Small intestine (tissue), 7 donors: ENCODE measurements at regions not wholly inside any gene's neighbourhood (a gene's known extent, or its start where the extent isn't known, plus 50 kb on each side); places are given as distances from the start of the nearest gene placed in this dataset.

Experiments
- DNase-seq, 2 donors: peaks; one replicate each; pipeline versions ENCODE4 v3.0.0 to v3.0.0-alpha.2; 2013
- FAIRE-seq: peaks from 2 replicates; lab custom pipeline; 2012; peaks lifted over from hg19 to GRCh38; lab: Jason Lieb, UNC
- H3K27ac ChIP-seq, 3 donors: one replicate each; pipeline ENCODE4 v1.5.1; 2013; ENCODE audit warnings: low read length in 2 of 3, mild to moderate bottlenecking in 2 of 3, control low read depth in 1 of 3, inconsistent platforms in 1 of 3, low read depth in 1 of 3, moderate library complexity in 1 of 3
- H3K27me3 ChIP-seq, 3 donors: one replicate each; pipeline ENCODE4 v1.6.1; 2013; ENCODE audit warnings: low read length in 3 of 3, inconsistent platforms in 1 of 3; ENCODE audit not compliant: control insufficient read depth in 3 of 3, insufficient read depth in 3 of 3
- H3K36me3 ChIP-seq, 3 donors: one replicate each; pipeline ENCODE4 v1.6.1; 2013; ENCODE audit warnings: low read length in 3 of 3, inconsistent platforms in 1 of 3, low read depth in 1 of 3, mild to moderate bottlenecking in 1 of 3, moderate library complexity in 1 of 3; ENCODE audit not compliant: control insufficient read depth in 3 of 3, insufficient read depth in 2 of 3
- H3K4me1 ChIP-seq, 3 donors: one replicate each; pipeline ENCODE4 v1.6.1; 2013; ENCODE audit warnings: low read length in 2 of 3, inconsistent platforms in 1 of 3, low read depth in 1 of 3, mild to moderate bottlenecking in 1 of 3, moderate library complexity in 1 of 3; ENCODE audit not compliant: control insufficient read depth in 3 of 3, insufficient read depth in 2 of 3
- H3K4me3 ChIP-seq, 3 donors: one replicate each; pipeline ENCODE4 v1.5.1; 2013; ENCODE audit warnings: low read length in 3 of 3, control low read depth in 1 of 3, inconsistent platforms in 1 of 3, low read depth in 1 of 3, mild to moderate bottlenecking in 1 of 3, moderate library complexity in 1 of 3
- H3K9me3 ChIP-seq, 2 donors: one replicate each; pipeline ENCODE4 v1.6.1; 2013; ENCODE audit warnings: low read depth in 1 of 2, low read length in 1 of 2; ENCODE audit not compliant: control insufficient read depth in 2 of 2, insufficient read depth in 1 of 2
- WGBS, 3 donors: extraction: QIAGEN DNeasy Blood & Tissue Kit; methylation state at CpG; one replicate each; pipeline ENCODE4 v1.1.7; 2013; 5-methylcytosine and 5-hydroxymethylcytosine counted together
- donor health status: healthy with polysubstance abuse.
- donor health status: control.
- donor health status: control.
- donor health status: Bipolar disorder and iron deficiency.
- donor health status: healthy.

DNA sequence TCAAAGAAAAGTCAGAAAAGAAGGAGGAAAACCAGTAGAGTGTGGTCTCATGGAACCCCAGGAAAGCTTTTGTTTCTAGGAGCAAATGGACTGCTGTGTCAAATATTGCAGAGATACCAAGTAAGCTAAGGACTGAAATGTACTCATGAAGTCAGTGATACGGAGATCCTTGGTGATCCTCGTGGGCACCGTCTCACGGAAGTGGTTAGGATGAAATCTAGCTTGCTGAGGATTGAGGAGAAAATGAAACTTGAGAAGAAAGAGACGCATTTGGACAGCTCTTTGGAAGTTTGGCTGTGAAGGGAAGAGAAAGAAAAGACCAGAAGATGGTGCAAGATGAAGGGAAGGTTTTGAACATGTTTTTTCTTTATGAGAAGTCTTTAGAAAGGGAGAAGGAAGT, 104.0 kb upstream of the CCND2 start:
- H3K4me3 ChIP-seq, result no peak overlapping the region
- H3K4me1 ChIP-seq, result peaks cover 0 to 8% (median 0%) of the 10 kb centered on the region in 3 donors
- no peaks in the 10 kb centered on the region for H3K9me3 ChIP-seq
- H3K27ac ChIP-seq, result no peak overlapping the region
- no peak for FAIRE-seq
- 74 to 77% (median 74%) methylated on average over 5 of the region's 5 CpGs for WGBS, 3 donors
- DNase-seq, result no peak
- no peaks in the 10 kb centered on the region for H3K36me3 ChIP-seq
- no peaks in the 10 kb centered on the region for H3K27me3 ChIP-seq

DNA sequence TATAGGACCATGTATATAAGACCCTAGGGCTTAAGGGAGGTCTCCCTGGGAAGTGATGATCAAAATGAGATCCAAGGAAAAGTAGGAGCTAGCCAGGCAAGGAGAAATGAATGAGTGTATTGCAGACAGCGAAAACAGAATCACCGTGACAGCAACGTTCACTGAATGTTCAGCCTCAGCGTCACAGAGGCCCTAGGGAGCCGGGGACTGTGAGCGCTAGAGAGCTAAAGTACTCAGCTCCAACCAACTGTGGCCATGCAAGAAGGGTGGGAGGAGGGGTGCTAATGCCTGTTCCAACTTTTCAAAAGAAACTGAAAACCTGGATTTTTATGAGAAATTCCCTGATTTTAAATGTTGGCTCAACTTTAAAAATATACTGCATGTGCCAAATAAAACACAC, 105.5 kb upstream of the CCND2 start:
- Histone ChIP-seq H3K36me3 (no peaks in the 10 kb centered on the region), H3K4me1 (peaks cover 0 to 8% (median 0%) of the 10 kb centered on the region in 3 donors), H3K27me3 (no peaks in the 10 kb centered on the region), H3K27ac (no peak overlapping the region), H3K9me3 (no peaks in the 10 kb centered on the region), H3K4me3 (no peak overlapping the region)
- no peak for DNase-seq
- no peak for FAIRE-seq
- 85 to 94% (median 93%) methylated on average over 6 of the region's 6 CpGs for WGBS, 3 donors

DNA sequence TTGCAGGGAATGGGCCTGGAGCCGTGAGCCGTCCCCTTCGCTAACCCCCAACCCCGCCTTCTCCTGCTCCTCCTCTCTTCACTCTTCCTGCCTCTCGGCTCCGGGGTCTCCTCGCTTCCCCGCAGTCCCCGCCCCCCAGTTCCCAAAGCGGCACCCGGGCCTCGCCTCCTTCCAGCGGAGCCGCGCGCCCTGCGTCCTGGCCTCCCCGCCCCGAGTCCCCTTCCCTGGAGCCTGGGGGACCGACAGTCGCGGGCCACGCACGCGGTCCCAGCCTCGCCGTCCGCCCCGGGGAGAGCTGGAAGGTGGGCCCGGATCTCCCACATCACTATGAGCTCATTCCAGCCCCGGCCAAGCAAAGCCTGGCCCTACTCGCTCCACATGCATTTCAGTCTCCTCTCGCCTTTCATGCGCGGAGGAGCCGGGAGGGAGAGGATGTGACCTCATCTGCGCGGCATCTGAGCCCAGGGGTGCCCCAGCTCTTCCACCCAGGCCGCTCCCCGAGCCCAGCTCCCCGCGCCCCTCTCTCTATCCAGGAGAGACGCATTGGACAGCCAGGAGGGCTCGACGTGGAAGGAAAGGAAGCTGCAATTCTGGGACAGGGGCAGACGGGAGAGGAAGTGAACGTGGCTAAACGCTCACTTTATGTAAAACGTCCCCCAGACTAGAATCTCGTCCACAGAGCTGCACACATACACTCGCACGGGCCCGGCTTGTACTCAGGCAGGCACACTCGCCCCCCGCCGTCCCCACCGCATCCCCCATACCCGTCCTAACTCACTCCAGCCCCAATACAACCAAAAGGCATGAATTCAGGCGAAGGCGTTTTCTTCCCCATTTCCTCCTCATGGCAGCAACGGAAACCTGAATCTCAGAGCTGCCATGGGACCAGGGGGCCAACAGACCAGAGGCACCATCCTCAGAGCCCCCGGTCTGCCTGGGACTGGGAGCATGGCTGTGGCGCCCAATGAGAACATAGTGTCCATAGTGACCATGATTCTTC, 108.7 kb upstream of the CCND2 start:
- Histone ChIP-seq H3K9me3 (no peaks in the 10 kb centered on the region), H3K4me3 (peak overlapping the region; percentile 36 to 47 (median 44)), H3K4me1 (peaks cover 0 to 8% (median 0%) of the 10 kb centered on the region in 3 donors)

DNA sequence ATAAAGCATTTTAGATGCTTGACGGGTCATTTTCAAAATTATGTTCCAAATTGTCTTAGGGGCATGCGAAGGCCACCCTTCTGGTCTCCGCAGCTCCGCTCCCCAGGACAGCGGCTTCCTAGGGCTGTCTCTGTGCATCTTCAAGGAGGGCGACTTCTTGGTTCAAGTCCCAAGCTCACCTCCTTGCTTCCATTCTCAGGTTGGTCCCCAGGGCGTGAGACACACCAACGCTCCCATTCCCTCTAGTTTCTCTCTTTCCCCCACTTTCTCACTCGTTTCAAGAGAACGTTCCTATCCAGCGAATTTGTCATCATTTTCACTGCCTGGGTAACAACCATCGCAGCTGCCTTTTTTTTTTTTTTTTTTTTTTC, 109.4 kb upstream of the CCND2 start:
- H3K4me1 ChIP-seq, result peaks cover 0 to 8% (median 0%) of the 10 kb centered on the region in 3 donors
- no peaks in the 10 kb centered on the region for H3K9me3 ChIP-seq
- H3K27ac ChIP-seq, result peak overlapping the region in 1 of 3 donors; percentile 75
- H3K36me3 ChIP-seq, result no peaks in the 10 kb centered on the region
- peak overlapping the region in 2 of 3 donors; percentile 36 to 47 for H3K4me3 ChIP-seq
- no peak for FAIRE-seq
- 52 to 60% (median 54%) methylated on average over 11 to 12 of the region's 12 CpGs for WGBS, 3 donors
- DNase-seq, result no peak
- H3K27me3 ChIP-seq, result no peaks in the 10 kb centered on the region

More for the DNA sequence above, 108.7 kb upstream of the CCND2 start:
- H3K27me3 ChIP-seq, result no peaks in the 10 kb centered on the region
- peak overlapping the region in 2 of 3 donors; percentile 75 to 86 for H3K27ac ChIP-seq
- FAIRE-seq (no peak), DNase-seq (peak; percentile 55 to 89)
- WGBS, 3 donors, result 10 to 14% (median 12%) methylated on average over 62 to 63 of the region's 63 CpGs
- H3K36me3 ChIP-seq, result no peaks in the 10 kb centered on the region

DNA sequence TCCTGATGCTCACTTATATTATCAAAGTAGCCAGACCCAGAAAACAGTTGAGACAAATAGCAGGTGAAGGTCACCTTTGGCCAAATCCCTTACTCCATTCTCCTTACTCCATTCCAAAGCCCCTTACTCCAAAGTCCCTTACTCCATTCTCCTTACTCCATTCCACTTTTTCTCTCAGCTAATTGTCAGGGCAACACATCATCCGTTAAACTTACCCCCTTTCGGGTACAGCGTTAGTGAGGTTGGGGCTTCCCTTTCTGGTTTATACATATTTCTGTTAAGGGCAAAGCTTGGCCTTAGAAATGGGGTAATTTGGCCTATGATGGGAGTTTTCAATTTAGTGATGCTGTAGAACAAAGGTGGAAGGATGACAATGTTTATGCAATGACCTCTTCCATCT, 111.8 kb upstream of the CCND2 start:
- Histone ChIP-seq H3K27me3 (no peaks in the 10 kb centered on the region), H3K9me3 (no peaks in the 10 kb centered on the region), H3K4me3 (no peak overlapping the region), H3K27ac (no peak overlapping the region), H3K4me1 (peaks cover 0 to 8% (median 0%) of the 10 kb centered on the region in 3 donors), H3K36me3 (no peaks in the 10 kb centered on the region)
- FAIRE-seq, result no peak
- 82 to 95% (median 84%) methylated on average over 3 of the region's 3 CpGs for WGBS, 3 donors
- DNase-seq, result no peak

DNA sequence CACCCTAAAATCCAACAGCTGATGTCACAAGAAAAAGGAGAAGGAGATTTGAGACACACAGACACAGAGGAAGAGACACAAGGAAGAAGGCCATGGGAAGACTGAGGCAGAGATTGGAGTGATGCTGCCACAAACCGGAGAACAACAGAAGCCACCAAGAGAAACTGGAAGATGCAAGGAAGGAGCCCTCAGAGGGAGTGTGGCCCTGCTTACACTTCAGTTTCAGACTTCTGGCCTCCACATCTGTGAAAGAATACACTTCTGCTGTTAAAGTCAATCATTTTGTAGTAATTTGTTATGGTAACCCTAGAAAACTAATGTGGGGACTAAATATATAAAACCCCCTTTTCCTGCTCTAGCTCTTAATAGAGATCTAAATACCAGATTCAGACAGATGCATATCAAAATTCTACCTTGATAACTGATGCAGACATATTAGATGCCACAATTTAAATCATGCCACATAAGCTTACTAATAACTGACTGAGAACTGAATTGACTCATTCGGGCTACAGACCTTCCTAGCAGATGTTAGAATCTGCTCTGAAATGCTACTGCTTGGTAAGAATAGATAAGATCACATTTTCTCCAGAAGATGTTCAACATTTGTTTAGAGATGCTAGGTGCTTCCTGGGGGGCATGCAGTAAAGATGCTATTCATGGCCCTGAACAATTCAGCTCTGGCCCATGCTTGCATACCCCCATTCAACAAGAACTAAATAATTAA, 113.1 kb upstream of the CCND2 start:
- no peak for FAIRE-seq
- WGBS, 3 donors, result 68 to 86% (median 80%) methylated on average over 2 of the region's 2 CpGs

DNA sequence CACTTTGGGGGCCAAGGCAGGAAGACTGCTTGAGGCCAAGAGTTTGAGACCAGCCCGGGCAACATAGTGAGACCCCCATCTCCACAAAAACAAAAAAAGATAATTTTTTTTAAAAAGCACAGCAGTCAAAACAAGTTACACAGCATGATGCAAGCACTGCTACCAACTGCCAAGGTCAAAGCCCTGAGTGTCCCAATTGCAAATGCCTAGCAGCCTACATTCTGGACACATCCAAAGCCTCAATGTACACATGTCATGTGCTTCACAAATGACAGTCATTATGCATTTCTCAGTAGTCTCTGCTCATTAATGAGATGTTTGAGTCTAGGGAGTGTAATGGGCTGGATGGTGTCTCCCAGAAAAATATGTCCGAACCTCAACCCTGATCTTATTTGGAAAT, 113.7 kb upstream of the CCND2 start:
- 95 to 98% (median 97%) methylated on average over 2 of the region's 2 CpGs for WGBS, 3 donors
- Histone ChIP-seq H3K9me3 (no peaks in the 10 kb centered on the region), H3K4me3 (no peak overlapping the region), H3K27me3 (no peaks in the 10 kb centered on the region), H3K27ac (no peak overlapping the region), H3K36me3 (no peaks in the 10 kb centered on the region), H3K4me1 (peaks cover 0 to 2% (median 0%) of the 10 kb centered on the region in 3 donors)
- FAIRE-seq (no peak), DNase-seq (no peak)

More for the DNA sequence above, 113.1 kb upstream of the CCND2 start:
- Histone ChIP-seq H3K4me3 (no peak overlapping the region), H3K27ac (no peak overlapping the region), H3K27me3 (no peaks in the 10 kb centered on the region), H3K36me3 (no peaks in the 10 kb centered on the region), H3K4me1 (peaks cover 0 to 8% (median 0%) of the 10 kb centered on the region in 3 donors), H3K9me3 (no peaks in the 10 kb centered on the region)
- no peak for DNase-seq

DNA sequence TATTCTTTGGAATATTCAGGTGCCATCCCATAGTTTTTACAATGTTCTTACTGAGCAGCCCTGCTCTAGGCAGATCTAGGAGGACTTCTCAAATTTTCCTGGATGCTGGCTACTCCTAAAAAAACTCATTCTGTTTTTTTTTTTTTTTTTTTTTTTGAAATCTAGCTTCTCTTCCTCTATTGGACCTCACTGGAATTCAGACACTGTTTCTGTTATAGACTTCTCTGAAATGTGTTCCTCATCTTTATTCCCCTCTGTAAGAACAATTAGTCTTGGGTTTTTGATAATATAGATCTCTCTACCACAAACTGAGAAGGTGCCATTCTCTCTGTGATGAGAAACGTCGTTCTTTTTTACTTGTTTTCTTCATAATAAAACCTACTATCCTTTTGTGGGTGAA, 115.3 kb upstream of the CCND2 start:
- no peak overlapping the region for H3K27ac ChIP-seq
- no peaks in the 10 kb centered on the region for H3K27me3 ChIP-seq
- DNase-seq, result no peak
- no peak overlapping the region for H3K4me3 ChIP-seq
- WGBS, 3 donors, result 76 to 86% (median 83%) methylated on average over 2 of the region's 2 CpGs
- no peaks in the 10 kb centered on the region for H3K9me3 ChIP-seq
- no peak for FAIRE-seq
- peaks cover 0 to 3% (median 3%) of the 10 kb centered on the region in 3 donors for H3K4me1 ChIP-seq
- no peaks in the 10 kb centered on the region for H3K36me3 ChIP-seq
